Caki2 (cell line): ENCODE measurements at regions not wholly inside any gene's neighbourhood (a gene's known extent, or its start where the extent isn't known, plus 50 kb on each side); places are given as distances from the start of the nearest gene placed in this dataset.

Experiments used
- DNase-seq: peaks from one replicate; pipeline ENCODE4 v3.0.0-alpha.2; 2015; ENCODE audit warnings: low read depth
- in situ Hi-C: cut with HindIII; loops from 2 replicates; pipeline ENCODE4 v1.10.0; 2016; ENCODE audit warnings: low sequenced_read_pairs, low pct_unique_long_range_greater_than_20kb, mixed read lengths

GRCh38 chr5:16013334-16014065 is 166.1 kb downstream of the MARCHF11 start:
- in situ Hi-C loops = no loop called here
- no peak for DNase-seq

GRCh38 chr5:16009256-16009655 is 170.3 kb downstream of the MARCHF11 start:
- in situ Hi-C loops = no loop called here
- no peak for DNase-seq

DNA sequence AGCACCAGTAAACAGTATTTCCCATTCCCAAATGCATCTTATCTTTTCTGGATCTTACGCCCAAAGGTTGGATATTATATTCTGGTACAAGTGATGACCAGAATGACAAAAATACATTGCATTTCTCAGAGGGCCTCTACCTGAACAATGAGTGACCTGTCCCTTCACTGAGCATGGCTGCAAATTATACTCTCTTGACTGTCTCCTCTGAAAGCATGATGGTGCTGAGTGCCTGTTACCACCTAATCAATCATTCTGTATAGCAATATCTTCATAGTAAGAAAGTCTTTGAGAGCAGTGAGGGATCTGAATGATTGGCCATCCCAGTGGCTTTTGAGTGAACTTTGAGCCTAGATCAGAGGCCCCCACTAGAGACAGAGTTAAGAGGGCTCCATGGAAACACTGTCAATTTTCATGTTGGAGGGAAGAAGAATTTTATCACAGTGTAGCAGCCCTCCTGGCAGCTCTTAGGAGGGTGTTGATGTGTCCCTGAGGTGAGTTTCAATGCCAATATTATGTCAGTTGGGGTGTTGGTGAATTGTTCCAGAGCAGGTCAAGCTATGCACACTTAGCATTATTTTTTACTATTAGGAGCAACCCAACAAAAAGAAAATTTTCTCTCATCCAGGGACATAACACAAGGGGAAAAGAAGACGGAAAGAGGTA is 171.7 kb downstream of the MARCHF11 start:
- in situ Hi-C loops = no loop called here
- no peak for DNase-seq

DNA sequence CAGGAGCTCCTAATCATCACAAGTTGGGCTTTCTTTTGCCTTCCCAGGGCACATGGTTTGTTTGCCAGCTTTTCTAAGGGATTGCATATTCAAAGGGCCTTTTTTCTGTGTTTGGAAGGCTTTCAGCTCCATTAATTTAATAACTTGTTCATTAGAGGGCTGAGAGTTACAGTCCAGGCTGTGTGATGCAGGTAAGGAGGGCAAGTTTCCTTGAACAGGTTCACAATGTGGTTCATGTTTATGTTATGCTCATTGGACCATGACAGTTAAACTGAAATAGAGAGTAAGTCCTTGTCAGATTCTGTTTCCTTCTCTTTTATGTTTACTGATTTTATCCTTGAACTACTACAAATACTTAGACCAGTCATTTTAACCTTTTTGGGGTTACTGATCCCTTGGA is 174.4 kb downstream of the MARCHF11 start:
- in situ Hi-C loops = no loop called here
- peak; percentile 31 for DNase-seq

DNA sequence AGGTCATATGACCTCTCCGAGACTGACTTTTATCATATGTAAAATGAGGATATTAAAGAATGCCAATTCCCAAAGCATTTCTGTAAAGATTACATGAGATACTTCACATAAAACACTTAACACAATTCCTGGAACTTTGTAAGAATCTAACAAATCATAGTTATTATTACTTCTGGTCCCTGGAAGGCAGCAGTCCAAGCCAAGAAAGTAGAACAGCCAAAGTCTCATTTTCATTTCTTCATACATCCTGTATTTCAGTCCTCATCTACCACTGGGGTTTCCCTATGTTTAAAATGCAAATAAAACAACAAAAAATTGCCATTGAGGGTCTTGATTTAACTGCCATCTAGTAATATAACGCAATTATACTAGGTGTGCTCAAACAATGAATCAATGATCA is 179.5 kb downstream of the MARCHF11 start:
- in situ Hi-C loops = no loop called here
- DNase-seq = no peak

DNA sequence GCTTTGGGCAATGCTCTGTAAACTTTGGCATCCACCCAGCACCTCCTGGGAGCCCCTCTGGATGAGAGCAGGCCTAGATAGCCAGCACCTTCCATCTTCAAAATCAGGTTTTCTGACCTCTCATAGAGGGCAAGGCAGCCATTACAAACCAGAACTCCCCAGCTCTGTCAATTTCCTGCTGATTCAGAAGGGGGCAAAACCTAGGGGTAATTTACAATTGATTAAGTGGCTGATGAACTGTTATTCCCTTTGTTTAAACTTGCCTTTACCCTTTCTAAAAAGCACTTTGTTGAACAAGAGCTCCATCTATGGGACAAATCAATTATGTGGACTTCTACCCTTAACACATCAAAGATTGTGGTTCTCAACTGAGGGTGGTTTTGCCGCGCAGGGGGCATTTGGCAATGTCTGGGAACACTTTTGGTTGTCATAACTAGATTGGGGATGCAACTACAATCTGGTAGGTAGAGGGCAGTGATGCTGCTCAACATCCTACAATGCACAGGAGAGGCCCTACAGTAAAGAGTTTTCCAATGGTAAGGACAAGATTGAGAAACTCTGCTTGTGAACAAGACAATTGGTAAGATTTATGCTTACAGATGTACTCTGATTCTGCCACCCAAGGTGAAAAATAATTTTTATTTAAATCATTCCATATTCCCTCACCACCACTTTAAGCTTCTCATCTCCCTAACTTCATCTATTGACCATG is 184.1 kb downstream of the MARCHF11 start:
- in situ Hi-C loops = no loop called here
- DNase-seq = peak; percentile 34

DNA sequence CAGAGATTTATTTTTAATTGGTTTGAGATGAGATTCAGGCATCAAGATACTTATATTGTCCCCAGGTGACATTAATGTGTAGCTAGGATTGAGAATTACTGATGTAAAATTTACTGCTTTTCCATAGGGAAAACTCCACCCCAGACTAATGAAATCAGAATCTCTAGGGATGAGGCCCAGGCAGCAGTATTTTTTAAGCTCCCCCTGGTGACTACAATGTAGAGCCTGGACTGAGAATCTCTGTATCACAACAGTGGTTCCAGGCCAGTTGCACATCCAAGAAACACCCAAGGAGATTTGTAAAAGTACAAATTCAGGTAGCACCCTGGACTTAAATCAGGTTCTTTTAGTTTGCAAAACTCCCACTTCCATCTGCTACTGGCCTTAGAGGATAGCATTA is 185.7 kb downstream of the MARCHF11 start:
- DNase-seq = no peak
- in situ Hi-C loops = no loop called here

- in situ Hi-C loops = no loop called here
- DNase-seq = peak; percentile 36
Observed at GRCh38 chr5:15993334-15993733, 186.3 kb downstream of the MARCHF11 start.

DNA sequence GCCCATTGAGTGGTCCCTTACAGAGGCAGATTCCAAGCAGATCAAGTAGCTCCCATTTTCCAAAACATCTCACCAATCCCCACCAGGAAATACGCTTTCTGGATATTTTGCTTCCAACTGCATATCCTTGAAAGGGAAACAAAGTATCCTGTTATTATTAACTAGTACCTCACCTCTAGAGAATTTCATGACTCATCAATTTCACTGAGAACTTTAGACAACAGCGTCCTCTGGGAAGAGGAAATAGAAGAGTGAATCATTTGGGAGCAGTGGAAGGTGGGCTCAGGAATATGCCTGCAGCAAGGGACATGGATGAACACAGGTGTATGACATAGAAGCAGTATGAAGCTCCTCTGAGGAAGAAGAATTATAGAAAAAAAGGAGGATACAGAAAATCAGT is 186.7 kb downstream of the MARCHF11 start:
- peak; percentile 69 for DNase-seq
- in situ Hi-C loops = no loop called here

DNA sequence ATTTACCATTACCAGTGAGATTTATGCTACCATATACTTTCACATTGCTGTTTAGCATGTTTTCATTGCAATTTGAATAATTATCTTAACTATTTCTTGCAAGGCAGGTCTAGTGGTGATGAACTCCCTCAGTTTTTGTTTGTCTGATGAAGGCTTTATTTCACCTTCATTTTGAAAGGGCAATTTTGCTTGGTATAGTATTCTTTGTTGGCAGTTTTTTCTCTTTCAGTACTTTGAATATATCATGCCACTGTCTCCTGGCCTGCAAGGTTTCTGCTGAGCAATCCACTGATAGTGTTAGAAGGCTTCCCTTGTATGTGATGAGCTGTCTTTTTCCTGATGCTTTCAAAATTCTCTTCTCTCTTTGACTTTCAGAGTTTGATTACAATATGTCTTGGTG is 188.0 kb downstream of the MARCHF11 start:
- DNase-seq = no peak
- in situ Hi-C loops = no loop called here
